GM23338 (cell line): ENCODE measurements at regions not wholly inside any gene's neighbourhood (a gene's known extent, or its start where the extent isn't known, plus 50 kb on each side); places are given as distances from the start of the nearest gene placed in this dataset.

Experiments used
- ATAC-seq: fragments of 200-7000 bp; cut with Tn5 transposase; 3 replicates; pipeline ENCODE4 v1.9.1; 2020
- DNase-seq: peaks from one replicate; pipeline ENCODE4 v3.0.0-alpha.2; 2015; ENCODE audit warnings: low spot score
- H2AFZ ChIP-seq: fragments of 200-600 bp; sonication (generic); 2 replicates; pipeline ENCODE4 v1.8.0; 2016; ENCODE audit warnings: antibody characterized with exemption, mild to moderate bottlenecking, moderate library complexity
- H3F3A ChIP-seq: fragments of 200-600 bp; sonication (generic); replicated peaks from 2 replicates; pipeline ENCODE4 v1.8.0; 2017; ENCODE audit warnings: antibody characterized with exemption, mixed run types, low read depth
- H3K27ac ChIP-seq: fragments of 200-600 bp; sonication (generic); 2 replicates; pipeline ENCODE4 v1.6.1; 2016; ENCODE audit warnings: low read depth
- H3K27me3 ChIP-seq: fragments of 200-600 bp; sonication (generic); 2 replicates; pipeline ENCODE4 v1.8.0; 2016; ENCODE audit warnings: mild to moderate bottlenecking, mixed run types, moderate library complexity; ENCODE audit not compliant: insufficient read depth
- H3K36me3 ChIP-seq: fragments of 200-600 bp; sonication (generic); 2 replicates; pipeline ENCODE4 v1.8.0; 2016; ENCODE audit warnings: mild to moderate bottlenecking; ENCODE audit not compliant: insufficient read depth
- H3K4me1 ChIP-seq: fragments of 200-600 bp; sonication (generic); 2 replicates; pipeline ENCODE4 v1.8.0; 2016; ENCODE audit warnings: mild to moderate bottlenecking, moderate library complexity; ENCODE audit not compliant: insufficient read depth
- H3K4me2 ChIP-seq: fragments of 200-600 bp; sonication (generic); 2 replicates; pipeline ENCODE4 v1.7.1; 2017; ENCODE audit warnings: mixed run types
- H3K4me3 ChIP-seq: fragments of 200-600 bp; sonication (generic); 2 replicates; pipeline ENCODE4 v1.6.1; 2016; ENCODE audit warnings: mixed run types
- H3K79me2 ChIP-seq: fragments of 200-600 bp; sonication (generic); replicated peaks from 2 replicates; pipeline ENCODE4 v1.8.0; 2017; ENCODE audit warnings: mild to moderate bottlenecking; ENCODE audit not compliant: insufficient read depth
- H3K9me2 ChIP-seq: fragments of 200-600 bp; sonication (generic); 2 replicates; pipeline ENCODE4 v1.8.0; 2017; ENCODE audit not compliant: insufficient read depth
- H4K20me1 ChIP-seq: fragments of 200-600 bp; sonication (generic); replicated peaks from 2 replicates; pipeline ENCODE4 v1.8.0; 2017; ENCODE audit warnings: mild to moderate bottlenecking; ENCODE audit not compliant: insufficient read depth
- H3K27ac Mint-ChIP-seq: 2 replicates; pipeline ENCODE4 v1.8.0; 2020; ENCODE audit warnings: inconsistent platforms, mild to moderate bottlenecking, moderate library complexity, mixed read lengths
- H3K27me3 Mint-ChIP-seq: 3 replicates; pipeline ENCODE4 v1.8.0; 2022; ENCODE audit warnings: low read depth, mild to moderate bottlenecking, moderate library complexity, mixed read lengths, inconsistent platforms; ENCODE audit not compliant: insufficient read depth, poor library complexity
- H3K36me3 Mint-ChIP-seq: 3 replicates; pipeline ENCODE4 v1.8.0; 2021; ENCODE audit warnings: low read depth, mild to moderate bottlenecking, inconsistent platforms, moderate library complexity, mixed read lengths
- H3K4me1 Mint-ChIP-seq: 3 replicates; pipeline ENCODE4 v1.8.0; 2020; ENCODE audit warnings: mild to moderate bottlenecking, inconsistent platforms, mixed read lengths
- H3K4me3 Mint-ChIP-seq: 3 replicates; pipeline ENCODE4 v1.8.0; 2021; ENCODE audit warnings: moderate library complexity, mild to moderate bottlenecking, inconsistent platforms, mixed read lengths
- H3K9me3 Mint-ChIP-seq: 3 replicates; pipeline ENCODE4 v1.8.0; 2020; ENCODE audit warnings: moderate library complexity, mild to moderate bottlenecking, inconsistent platforms, mixed read lengths
- CREB1 ChIP-seq: fragments of 250-450 bp; sonication (Bioruptor Pico); IDR thresholded peaks from 2 replicates; pipeline ENCODE4 v1.5.0; 2020; ENCODE audit warnings: low read depth, mild to moderate bottlenecking, moderate library complexity
- CTCF ChIP-seq, 2 experiments: fragments of 200-600 bp in 1 of 2; sonication (generic) in 1 of 2; conservative IDR thresholded peaks; 2 replicates each; pipeline versions ENCODE4 v1.5.1 to v1.6.1; 2016 to 2017; ENCODE audit warnings: antibody characterized with exemption in 2 of 2, low read depth in 2 of 2, mild to moderate bottlenecking in 2 of 2, moderate library complexity in 1 of 2
- ETS1 ChIP-seq: IDR thresholded peaks from 2 replicates; pipeline ENCODE4 v1.6.1; 2016; ENCODE audit warnings: antibody characterized with exemption
- EZH2 ChIP-seq: fragments of 200-600 bp; sonication (generic); IDR thresholded peaks from one replicate; pipeline ENCODE4 v1.8.0; 2017; ENCODE audit warnings: antibody characterized with exemption, mild to moderate bottlenecking, low read depth; ENCODE audit not compliant: unreplicated experiment
- EZH2phosphoT487 ChIP-seq: fragments of 200-600 bp; sonication (generic); IDR thresholded peaks from one replicate; pipeline ENCODE4 v1.8.1; 2018; ENCODE audit warnings: antibody characterized with exemption; ENCODE audit not compliant: unreplicated experiment
- JUNB ChIP-seq: IDR thresholded peaks from one replicate; pipeline ENCODE4 v1.6.1; 2016; ENCODE audit warnings: antibody characterized with exemption; ENCODE audit not compliant: unreplicated experiment
- NANOG ChIP-seq: IDR thresholded peaks from 2 replicates; pipeline ENCODE4 v1.6.1; 2016; ENCODE audit warnings: antibody characterized with exemption, borderline replicate concordance
- POLR2AphosphoS5 ChIP-seq: IDR thresholded peaks from 2 replicates; pipeline ENCODE4 v1.6.1; 2016; ENCODE audit warnings: antibody characterized with exemption, low read depth
- REST ChIP-seq: IDR thresholded peaks from one replicate; pipeline ENCODE4 v1.6.1; 2018; ENCODE audit warnings: antibody characterized with exemption; ENCODE audit not compliant: unreplicated experiment
- STAT1 ChIP-seq: IDR thresholded peaks from one replicate; pipeline ENCODE4 v1.6.1; 2016; ENCODE audit warnings: antibody characterized with exemption; ENCODE audit not compliant: unreplicated experiment
- ZNF114 ChIP-seq: fragments of 250-450 bp; sonication (Bioruptor Pico); IDR thresholded peaks from 2 replicates; pipeline ENCODE4 v1.5.0; 2020; ENCODE audit warnings: mild to moderate bottlenecking, moderate library complexity
- ZNF331 ChIP-seq: fragments of 250-450 bp; sonication (Bioruptor Pico); IDR thresholded peaks from 2 replicates; pipeline ENCODE4 v1.5.0; 2020; ENCODE audit warnings: low read depth, mild to moderate bottlenecking, moderate library complexity

GRCh38 chr14:38469156-38469555 lies 213.3 kb upstream of the CLEC14A start (continued):
- TF ChIP-seq POLR2AphosphoS5 = no peak
- no peak for TF ChIP-seq NANOG
- TF ChIP-seq CREB1 (CRISPR knock-in tag) = no peak
- TF ChIP-seq REST = no peak

- no peak for ATAC-seq
- TF ChIP-seq STAT1 = no peak
- TF ChIP-seq ZNF331 (CRISPR knock-in tag) = no peak
- no peak for TF ChIP-seq POLR2AphosphoS5
- no peak for TF ChIP-seq EZH2
- no peak for TF ChIP-seq EZH2phosphoT487
- no peak for TF ChIP-seq CREB1 (CRISPR knock-in tag)
- TF ChIP-seq REST = no peak
- TF ChIP-seq ETS1 = no peak
- no peak for TF ChIP-seq ZNF114 (CRISPR knock-in tag)
- no peak for TF ChIP-seq NANOG
- TF ChIP-seq JUNB = no peak
- no peak; a peak in 1 of 4 replicates for TF ChIP-seq CTCF (conservative IDR thresholded peaks at IDR 0.05; ENCODE audit: low read depth in 2 of 2)
These were observed 186.3 kb upstream of the CLEC14A start for GRCh38 chr14:38442208-38442607.

More at GRCh38 chr14:38442208-38442607, 186.3 kb upstream of the CLEC14A start:
- Mint-ChIP-seq H3K9me3 (peaks cover 22% of the 10 kb centered on the region), H3K4me1 (no peaks in the 10 kb centered on the region), H3K27me3 (no peaks in the 10 kb centered on the region), H3K36me3 (peaks cover 10% of the 10 kb centered on the region; the same call in 2 of the 3 replicates), H3K27ac (no peak overlapping the region), H3K4me3 (no peak overlapping the region)
- H3K79me2 ChIP-seq = no peaks in the 10 kb centered on the region
- no peaks in the 10 kb centered on the region for H3K36me3 ChIP-seq
- no peak overlapping the region for H3K4me3 ChIP-seq
- H3F3A ChIP-seq = no peaks in the 10 kb centered on the region
- DNase-seq = peak; percentile 11
- no peak overlapping the region for H3K27ac ChIP-seq
- H2AFZ ChIP-seq = no peak overlapping the region; the same call in 1 of the 2 replicates
- no peak overlapping the region for H3K4me2 ChIP-seq
- H3K27me3 ChIP-seq = no peaks in the 10 kb centered on the region
- H3K4me1 ChIP-seq = no peaks in the 10 kb centered on the region
- no peaks in the 10 kb centered on the region for H4K20me1 ChIP-seq
- H3K9me2 ChIP-seq = 0 out of 2 replicates have a peak, but pooled peaks cover 3% of the 10 kb centered on the region
